A549 (cell line): ENCODE measurements at regions not wholly inside any gene's neighbourhood (a gene's known extent, or its start where the extent isn't known, plus 50 kb on each side); places are given as distances from the start of the nearest gene placed in this dataset.

Source experiments
- CEBPB ChIP-seq, 2 experiments: fragments of >200 bp in 1 of 2; sonication (Bioruptor Twin) in 1 of 2; formaldehyde crosslinking in 1 of 2; IDR thresholded peaks; 2 replicates each; pipeline ENCODE4 v1.6.1; 2012 to 2016
- CTCF ChIP-seq: fragments of >200 bp; sonication (Bioruptor Twin); formaldehyde crosslinking; IDR thresholded peaks from 3 replicates; pipeline ENCODE4 v1.5.1; 2016
- EHF ChIP-seq: fragments of 250-450 bp; sonication (Bioruptor Pico); IDR thresholded peaks from 2 replicates; pipeline ENCODE4 v1.5.0; 2020; ENCODE audit warnings: mild to moderate bottlenecking
- GATA3 ChIP-seq: IDR thresholded peaks from 2 replicates; pipeline ENCODE4 v1.6.1; 2012; ENCODE audit warnings: borderline replicate concordance
- MAX ChIP-seq: IDR thresholded peaks from 2 replicates; pipeline ENCODE4 v1.6.1; 2012
- MYC ChIP-seq: IDR thresholded peaks from 2 replicates; pipeline ENCODE4 v1.6.1; 2012; ENCODE audit warnings: mild to moderate bottlenecking, inconsistent platforms, low read length, improper control_type of control experiment, borderline replicate concordance
- POLR2A ChIP-seq: IDR thresholded peaks from 2 replicates; pipeline ENCODE4 v1.6.1; 2012; ENCODE audit warnings: mild to moderate bottlenecking, low read length
- POLR2AphosphoS2 ChIP-seq: conservative IDR thresholded peaks from 2 replicates; pipeline ENCODE4 v1.6.1; 2012; ENCODE audit warnings: low read length, improper control_type of control experiment, inconsistent platforms
- RFX5 ChIP-seq: fragments of 450-650 bp; IDR thresholded peaks from 2 replicates; pipeline ENCODE4 v1.7.1; 2014; ENCODE audit warnings: antibody characterized with exemption, mild to moderate bottlenecking, moderate library complexity
- RNF2 ChIP-seq: fragments of 200-600 bp; sonication (generic); IDR thresholded peaks from 2 replicates; pipeline ENCODE4 v1.6.1; 2016; ENCODE audit warnings: low read depth, mild to moderate bottlenecking, antibody characterized with exemption, moderate library complexity, borderline replicate concordance

- TF ChIP-seq CTCF (no peak), POLR2A (no peak), RFX5 (no peak), EHF (no peak), RNF2 (no peak), MAX (no peak), CEBPB (IDR thresholded peaks at IDR 0.05) (no peak), GATA3 (no peak), MYC (no peak), POLR2AphosphoS2 (no peak)
Measured at GRCh38 chr4:14059006-14059405, 431.5 kb upstream of the BOD1L1 start.
